MM.1S (cell line): ENCODE measurements at regions not wholly inside any gene's neighbourhood (a gene's known extent, or its start where the extent isn't known, plus 50 kb on each side); places are given as distances from the start of the nearest gene placed in this dataset.
A peak's percentile ranks its signal among the peaks of the same experiment; 100 is the strongest.

Source experiments
- DNase-seq: peaks from one replicate; pipeline ENCODE4 v3.0.0-alpha.2; 2015
- H2AFZ ChIP-seq: fragments of 300-600 bp; sonication (generic); 2 replicates; pipeline ENCODE4 v1.6.0; 2016; ENCODE audit warnings: antibody characterized with exemption, low read length
- H3F3A ChIP-seq: fragments of 300-600 bp; sonication (generic); 2 replicates; pipeline ENCODE4 v1.6.1; 2016; ENCODE audit warnings: mild to moderate bottlenecking, antibody characterized with exemption, low read length, moderate library complexity, mixed read lengths; ENCODE audit not compliant: insufficient read depth
- H3K27ac ChIP-seq: fragments of 300-600 bp; sonication (generic); 2 replicates; pipeline ENCODE4 v1.5.1; 2016; ENCODE audit warnings: mild to moderate bottlenecking, low read length
- H3K27me3 ChIP-seq: fragments of 300-600 bp; sonication (generic); replicated peaks from 2 replicates; pipeline ENCODE4 v1.6.0; 2016; ENCODE audit warnings: low read length; ENCODE audit not compliant: insufficient read depth
- H3K36me3 ChIP-seq: fragments of 300-600 bp; sonication (generic); replicated peaks from 2 replicates; pipeline ENCODE4 v1.6.1; 2016; ENCODE audit warnings: mild to moderate bottlenecking, low read length, mixed read lengths; ENCODE audit not compliant: insufficient read depth
- H3K4me1 ChIP-seq: fragments of 300-600 bp; sonication (generic); 2 replicates; pipeline ENCODE4 v1.6.1; 2016; ENCODE audit warnings: low read length, mixed read lengths
- H3K4me2 ChIP-seq: fragments of 300-600 bp; sonication (generic); 2 replicates; pipeline ENCODE4 v1.6.0; 2016; ENCODE audit warnings: low read depth, low read length
- H3K4me3 ChIP-seq: fragments of 300-600 bp; sonication (generic); 2 replicates; pipeline ENCODE4 v1.5.1; 2016; ENCODE audit warnings: low read length, mixed read lengths
- H3K79me2 ChIP-seq: fragments of 300-600 bp; sonication (generic); 2 replicates; pipeline ENCODE4 v1.6.1; 2016; ENCODE audit warnings: mixed run types, low read length, mixed read lengths
- H3K9ac ChIP-seq: fragments of 300-600 bp; sonication (generic); 2 replicates; pipeline ENCODE4 v1.6.1; 2016; ENCODE audit warnings: low read length, mixed read lengths
- H3K9me2 ChIP-seq: fragments of 300-600 bp; sonication (generic); replicated peaks from 2 replicates; pipeline ENCODE4 v1.6.1; 2016; ENCODE audit warnings: mild to moderate bottlenecking, low read length, mixed read lengths; ENCODE audit not compliant: insufficient read depth
- H3K9me3 ChIP-seq: fragments of 300-600 bp; sonication (generic); replicated peaks from 2 replicates; pipeline ENCODE4 v1.6.1; 2016; ENCODE audit warnings: mild to moderate bottlenecking, low read length, mixed read lengths; ENCODE audit not compliant: insufficient read depth
- H4K20me1 ChIP-seq: fragments of 300-600 bp; sonication (generic); 2 replicates; pipeline ENCODE4 v1.6.1; 2016; ENCODE audit warnings: mild to moderate bottlenecking, low read length, moderate library complexity, mixed read lengths; ENCODE audit not compliant: insufficient read depth
- CTCF ChIP-seq: fragments of 300-600 bp; sonication (generic); IDR thresholded peaks from 2 replicates; pipeline ENCODE4 v1.5.1; 2016; ENCODE audit warnings: antibody characterized with exemption, low read length, mixed read lengths
- EZH2 ChIP-seq: fragments of 300-600 bp; sonication (generic); optimal IDR thresholded peaks from 2 replicates; pipeline ENCODE3; 2017; ENCODE audit warnings: low read depth, mild to moderate bottlenecking, antibody characterized with exemption, low read length, mixed read lengths
- EZH2phosphoT487 ChIP-seq: fragments of 300-600 bp; sonication (generic); IDR thresholded peaks from 2 replicates; pipeline ENCODE4 v1.6.1; 2018; ENCODE audit warnings: antibody characterized with exemption, low read length

- H3K4me3 ChIP-seq: no peak overlapping the region
- H3K4me1 ChIP-seq: peaks cover 9% of the 10 kb centered on the region; the same call in 1 of the 2 replicates
- no peak for DNase-seq
- peaks cover 2% of the 10 kb centered on the region; the same call in 1 of the 2 replicates for H3F3A ChIP-seq
- no peaks in the 10 kb centered on the region for H3K36me3 ChIP-seq
- TF ChIP-seq EZH2 (no peak), EZH2phosphoT487 (no peak), CTCF (no peak)
- H3K27me3 ChIP-seq: no peaks in the 10 kb centered on the region
- H3K27ac ChIP-seq: no peak overlapping the region
- H3K4me2 ChIP-seq: no peak overlapping the region
- no peaks in the 10 kb centered on the region for H3K79me2 ChIP-seq
- H3K9me3 ChIP-seq: no peaks in the 10 kb centered on the region
- no peaks in the 10 kb centered on the region for H4K20me1 ChIP-seq
- H3K9me2 ChIP-seq: no peaks in the 10 kb centered on the region
- H2AFZ ChIP-seq: 0 out of 2 replicates have a peak overlapping the region, but pooled peaks have one; percentile 49
- no peak overlapping the region for H3K9ac ChIP-seq
Measured at GRCh38 chr6:151676460-151676945, 131.0 kb upstream of the ESR1 start.

GRCh38 chr6:151677404-151677803 lies 130.1 kb upstream of the ESR1 start:
- no peaks in the 10 kb centered on the region for H3K9me2 ChIP-seq
- H3K27me3 ChIP-seq: no peaks in the 10 kb centered on the region
- H3K36me3 ChIP-seq: no peaks in the 10 kb centered on the region
- TF ChIP-seq EZH2: no peak
- no peak for TF ChIP-seq CTCF
- TF ChIP-seq EZH2phosphoT487: no peak
- no peak overlapping the region for H3K4me2 ChIP-seq
- no peak overlapping the region for H3K4me3 ChIP-seq
- no peak overlapping the region for H2AFZ ChIP-seq
- H3K4me1 ChIP-seq: peaks cover 14% of the 10 kb centered on the region; the same call in 1 of the 2 replicates
- no peaks in the 10 kb centered on the region for H4K20me1 ChIP-seq
- DNase-seq: no peak
- H3K9me3 ChIP-seq: no peaks in the 10 kb centered on the region
- H3K27ac ChIP-seq: no peak overlapping the region
- H3K9ac ChIP-seq: no peak overlapping the region
- no peaks in the 10 kb centered on the region for H3K79me2 ChIP-seq
- peaks cover 9% of the 10 kb centered on the region; the same call in 1 of the 2 replicates for H3F3A ChIP-seq

GRCh38 chr6:151679081-151679480 lies 128.4 kb upstream of the ESR1 start:
- H3K36me3 ChIP-seq: no peaks in the 10 kb centered on the region
- H3K9ac ChIP-seq: no peak overlapping the region
- no peaks in the 10 kb centered on the region for H3K9me2 ChIP-seq
- peaks cover 14% of the 10 kb centered on the region; the same call in 1 of the 2 replicates for H3K4me1 ChIP-seq
- TF ChIP-seq EZH2 (no peak), CTCF (no peak), EZH2phosphoT487 (no peak)
- no peak overlapping the region for H3K4me3 ChIP-seq
- peaks cover 9% of the 10 kb centered on the region; the same call in 1 of the 2 replicates for H3F3A ChIP-seq
- no peaks in the 10 kb centered on the region for H4K20me1 ChIP-seq
- no peaks in the 10 kb centered on the region for H3K9me3 ChIP-seq
- no peak overlapping the region for H3K27ac ChIP-seq
- H3K79me2 ChIP-seq: no peaks in the 10 kb centered on the region
- H3K4me2 ChIP-seq: no peak overlapping the region
- H3K27me3 ChIP-seq: no peaks in the 10 kb centered on the region
- DNase-seq: no peak
- H2AFZ ChIP-seq: no peak overlapping the region
